ENCODE measurements at regions not wholly inside any gene's neighbourhood (a gene's known extent, or its start where the extent isn't known, plus 50 kb on each side); places are given as distances from the start of the nearest gene placed in this dataset.

- FAIRE-seq (no peak), DNase-seq (ENCODE audit: low read depth, low spot score) (no peak)
- intact Hi-C loops (cut with micrococcal nuclease) (no loop called here), dilution Hi-C loops (cut with MboI; ENCODE audit: extremely low pct_ligation_motif_present, low sequenced_read_pairs) (no loop called here)
- H3K9me3 ChIP-seq (replicated peaks; ENCODE audit: control insufficient read depth, insufficient read depth, low read length) = no peaks in the 10 kb centered on the region
- H2AFZ ChIP-seq (ENCODE audit: low read depth, low read length) = no peak overlapping the region
- H3K36me3 ChIP-seq (ENCODE audit: control insufficient read depth in 2 of 2, extremely low read depth in 1 of 2, insufficient read depth in 2 of 2, low read length in 2 of 2) = no peaks in the 10 kb centered on the region
- H3K4me3 ChIP-seq (replicated peaks in 1 of 3; ENCODE audit: insufficient read depth in 1 of 3, low read depth in 1 of 3, low read length in 3 of 3) = no peak overlapping the region
- no peak overlapping the region for H3K4me2 ChIP-seq (ENCODE audit: insufficient read depth, low read length)
- ChIA-PET POLR2A (no interaction called here), CTCF (no interaction called here)
- no peaks in the 10 kb centered on the region for H3K9me1 ChIP-seq (replicated peaks; ENCODE audit: control insufficient read depth, extremely low read depth, insufficient read depth, low read length)
- H3K9ac ChIP-seq (replicated peaks; ENCODE audit: extremely low read depth, insufficient read depth, low read length) = no peak overlapping the region
- H3K27me3 ChIP-seq (ENCODE audit: control insufficient read depth in 2 of 2, insufficient read depth in 2 of 2, low read length in 2 of 2) = no peaks in the 10 kb centered on the region
- H3K79me2 ChIP-seq (ENCODE audit: control insufficient read depth, insufficient read depth, low read length) = no peaks in the 10 kb centered on the region
- H3K4me1 ChIP-seq (ENCODE audit: control insufficient read depth, extremely low read depth, insufficient read depth, low read length) = no peaks in the 10 kb centered on the region
- no TSS peak for BruUV-seq (replicated peaks)
- no peak for TF ChIP-seq JUN (IDR thresholded peaks at IDR 0.05; ENCODE audit: borderline replicate concordance, insufficient read depth, insufficient read length, low read depth)
- TF ChIP-seq CTCF (IDR thresholded peaks at IDR 0.05; ENCODE audit: extremely low read depth in 1 of 2, insufficient read depth in 1 of 2, low read depth in 1 of 2, low read length in 2 of 2) = no peak
- no peak for TF ChIP-seq FOS (IDR thresholded peaks at IDR 0.05; ENCODE audit: borderline replicate concordance, insufficient read depth, low read length)
- no peak for TF ChIP-seq MAX (IDR thresholded peaks at IDR 0.05; ENCODE audit: insufficient read depth, insufficient read length)
- TF ChIP-seq EZH2 (IDR thresholded peaks at IDR 0.05; ENCODE audit: borderline replicate concordance, low read depth, low read length, severe bottlenecking) = no peak
- TF ChIP-seq POLR2A (IDR thresholded peaks at IDR 0.05; ENCODE audit: low read depth, low read length) = no peak
- no peak for TF ChIP-seq POLR2AphosphoS5 (IDR thresholded peaks at IDR 0.05; ENCODE audit: insufficient read depth, low read depth, low read length)
- no peak for TF ChIP-seq GATA2 (IDR thresholded peaks at IDR 0.05; ENCODE audit: insufficient read depth, insufficient read length, low read depth, low read length)
- no peak for TF ChIP-seq MYC (IDR thresholded peaks at IDR 0.05; ENCODE audit: low read depth, low read length)
- no peaks in the 10 kb centered on the region for H4K20me1 ChIP-seq (replicated peaks; ENCODE audit: control insufficient read depth, extremely low read depth, insufficient read depth, low read length)
- no peak overlapping the region for H3K27ac ChIP-seq (ENCODE audit: insufficient read depth, low read depth, low read length)
These were observed 177.5 kb downstream of the OXSM start for GRCh38 chr3:25967385-25967784.

Measured in endothelial cell of umbilical vein (primary cell).